ENCODE measurements at regions not wholly inside any gene's neighbourhood (a gene's known extent, or its start where the extent isn't known, plus 50 kb on each side); places are given as distances from the start of the nearest gene placed in this dataset.

DNA sequence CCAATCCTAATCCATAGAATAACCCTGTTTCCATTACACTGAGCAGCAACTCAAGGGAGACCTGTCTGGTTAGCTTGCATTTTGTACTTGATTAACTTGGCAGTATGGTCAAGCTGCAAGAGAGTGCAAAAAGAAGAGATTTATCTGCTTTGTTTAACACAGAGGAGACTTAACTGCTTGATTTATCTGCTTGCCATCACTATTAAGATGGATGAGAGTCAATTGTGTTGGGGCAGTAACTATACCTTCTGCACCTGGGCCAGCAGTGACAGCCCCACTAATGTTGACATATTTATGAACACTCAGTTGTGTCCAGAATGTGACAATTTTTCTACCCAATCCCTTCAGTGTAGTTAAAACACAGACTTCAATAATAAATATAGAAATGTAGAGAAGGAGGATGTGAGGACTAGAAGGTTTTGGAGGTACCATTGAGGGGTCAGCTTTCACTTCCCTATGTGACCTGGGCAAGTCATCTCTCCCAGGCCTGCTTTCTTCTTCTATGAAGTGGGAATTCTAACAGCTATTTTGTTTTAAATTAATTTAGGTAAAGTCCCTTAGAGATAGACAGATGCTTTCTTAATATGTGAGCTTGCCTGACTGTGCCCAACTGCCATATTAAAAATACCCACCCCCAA lies 159.1 kb upstream of the KCNK2 start:
- no peak overlapping the region for H3K27ac Mint-ChIP-seq
- H3K4me3 Mint-ChIP-seq = no peak overlapping the region
- TF ChIP-seq, protein P1, sequence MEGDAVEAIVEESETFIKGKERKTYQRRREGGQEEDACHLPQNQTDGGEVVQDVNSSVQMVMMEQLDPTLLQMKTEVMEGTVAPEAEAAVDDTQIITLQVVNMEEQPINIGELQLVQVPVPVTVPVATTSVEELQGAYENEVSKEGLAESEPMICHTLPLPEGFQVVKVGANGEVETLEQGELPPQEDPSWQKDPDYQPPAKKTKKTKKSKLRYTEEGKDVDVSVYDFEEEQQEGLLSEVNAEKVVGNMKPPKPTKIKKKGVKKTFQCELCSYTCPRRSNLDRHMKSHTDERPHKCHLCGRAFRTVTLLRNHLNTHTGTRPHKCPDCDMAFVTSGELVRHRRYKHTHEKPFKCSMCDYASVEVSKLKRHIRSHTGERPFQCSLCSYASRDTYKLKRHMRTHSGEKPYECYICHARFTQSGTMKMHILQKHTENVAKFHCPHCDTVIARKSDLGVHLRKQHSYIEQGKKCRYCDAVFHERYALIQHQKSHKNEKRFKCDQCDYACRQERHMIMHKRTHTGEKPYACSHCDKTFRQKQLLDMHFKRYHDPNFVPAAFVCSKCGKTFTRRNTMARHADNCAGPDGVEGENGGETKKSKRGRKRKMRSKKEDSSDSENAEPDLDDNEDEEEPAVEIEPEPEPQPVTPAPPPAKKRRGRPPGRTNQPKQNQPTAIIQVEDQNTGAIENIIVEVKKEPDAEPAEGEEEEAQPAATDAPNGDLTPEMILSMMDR (conservative IDR thresholded peaks at IDR 0.05) = no peak
- Histone ChIP-seq H3K9ac (ENCODE audit: extremely low read depth, low read length, poor library complexity, severe bottlenecking) (no peak overlapping the region), H3K27ac (ENCODE audit: low read depth, low read length) (no peak overlapping the region), H3K4me1 (ENCODE audit: control insufficient read depth, insufficient read depth, low read length) (peaks cover 3% of the 10 kb centered on the region), H3K4me3 (ENCODE audit: low read length) (no peak overlapping the region), H3K9me3 (ENCODE audit: control insufficient read depth, low read length) (no peaks in the 10 kb centered on the region), H3K27me3 (ENCODE audit: control insufficient read depth, insufficient read depth, low read length, poor library complexity, severe bottlenecking) (no peaks in the 10 kb centered on the region), H3K36me3 (ENCODE audit: control insufficient read depth, insufficient read depth, low read length) (no peaks in the 10 kb centered on the region)
- peaks cover 46% of the 10 kb centered on the region for H3K4me1 Mint-ChIP-seq
- no peak for DNase-seq
- no peaks in the 10 kb centered on the region for H3K36me3 Mint-ChIP-seq (ENCODE audit: low read depth)
- no peaks in the 10 kb centered on the region for H3K9me3 Mint-ChIP-seq
- no peaks in the 10 kb centered on the region for H3K27me3 Mint-ChIP-seq (ENCODE audit: insufficient read depth)

DNA sequence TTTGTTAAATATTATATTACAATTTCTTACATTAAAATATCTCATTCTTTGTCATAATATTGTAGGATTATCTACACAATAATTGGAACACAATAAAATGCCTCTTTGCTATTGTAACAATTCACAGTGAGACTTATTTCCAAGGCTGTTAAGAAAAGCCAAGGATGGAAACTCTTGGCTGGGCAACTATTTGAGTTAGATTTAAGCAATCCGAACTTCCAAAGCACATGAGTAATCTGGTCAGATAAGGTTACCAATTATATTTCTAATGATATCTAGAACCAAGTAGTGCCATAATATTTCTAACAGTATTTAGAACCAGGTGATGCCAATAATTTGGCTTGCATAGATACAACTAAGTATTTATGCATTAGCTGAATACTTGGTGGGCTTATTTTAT lies 154.7 kb upstream of the KCNK2 start:
- no peak overlapping the region for H3K4me3 Mint-ChIP-seq
- TF ChIP-seq, protein P1 (conservative IDR thresholded peaks at IDR 0.05) = no peak
- peaks cover 4% of the 10 kb centered on the region for H3K9me3 Mint-ChIP-seq
- Histone ChIP-seq H3K4me3 (ENCODE audit: low read length) (no peak overlapping the region), H3K9me3 (ENCODE audit: control insufficient read depth, low read length) (no peaks in the 10 kb centered on the region), H3K4me1 (ENCODE audit: control insufficient read depth, insufficient read depth, low read length) (no peaks in the 10 kb centered on the region), H3K27ac (ENCODE audit: low read depth, low read length) (no peak overlapping the region), H3K36me3 (ENCODE audit: control insufficient read depth, insufficient read depth, low read length) (no peaks in the 10 kb centered on the region), H3K27me3 (ENCODE audit: control insufficient read depth, insufficient read depth, low read length, poor library complexity, severe bottlenecking) (no peaks in the 10 kb centered on the region), H3K9ac (ENCODE audit: extremely low read depth, low read length, poor library complexity, severe bottlenecking) (no peak overlapping the region)
- 63% methylated on average over 1 of the region's 1 CpG; no CpG with 5 or more reads in 1 of the 2 experiments for WGBS, 2 experiments (ENCODE audit: insufficient coverage in 1 of 2, insufficient read length in 1 of 2)
- H3K27me3 Mint-ChIP-seq (ENCODE audit: insufficient read depth) = no peaks in the 10 kb centered on the region
- no peak for DNase-seq
- H3K36me3 Mint-ChIP-seq (ENCODE audit: low read depth) = no peaks in the 10 kb centered on the region
- no peak overlapping the region for H3K27ac Mint-ChIP-seq
- H3K4me1 Mint-ChIP-seq = peaks cover 19% of the 10 kb centered on the region

DNA sequence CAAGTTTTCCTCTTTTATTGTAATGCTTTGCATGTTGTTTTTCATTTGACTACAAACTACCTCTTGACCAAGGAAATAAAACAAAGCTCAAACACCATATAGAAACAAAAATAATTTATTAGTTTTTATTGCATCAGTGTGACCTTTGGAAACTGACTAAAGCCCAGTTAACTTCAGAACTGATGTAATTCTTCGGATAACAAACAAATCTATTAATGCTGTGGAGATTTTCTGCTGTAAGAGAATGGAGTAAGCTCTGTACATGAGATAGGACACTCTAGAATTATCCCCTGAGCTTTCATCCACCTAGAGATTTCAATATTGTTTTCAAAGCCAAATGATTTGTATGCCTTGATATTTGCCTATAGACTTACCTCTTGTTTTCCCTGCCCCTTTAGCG lies 154.0 kb upstream of the KCNK2 start:
- Mint-ChIP-seq H3K4me3 (no peak overlapping the region), H3K27me3 (ENCODE audit: insufficient read depth) (no peaks in the 10 kb centered on the region), H3K4me1 (peaks cover 14% of the 10 kb centered on the region), H3K9me3 (peaks cover 4% of the 10 kb centered on the region), H3K27ac (no peak overlapping the region), H3K36me3 (ENCODE audit: low read depth) (no peaks in the 10 kb centered on the region)
- H3K9me3 ChIP-seq (ENCODE audit: control insufficient read depth, low read length) = no peaks in the 10 kb centered on the region
- H3K9ac ChIP-seq (ENCODE audit: extremely low read depth, low read length, poor library complexity, severe bottlenecking) = no peak overlapping the region
- H3K27ac ChIP-seq (ENCODE audit: low read depth, low read length) = no peak overlapping the region
- no peaks in the 10 kb centered on the region for H3K27me3 ChIP-seq (ENCODE audit: control insufficient read depth, insufficient read depth, low read length, poor library complexity, severe bottlenecking)
- no peaks in the 10 kb centered on the region for H3K4me1 ChIP-seq (ENCODE audit: control insufficient read depth, insufficient read depth, low read length)
- H3K4me3 ChIP-seq (ENCODE audit: low read length) = no peak overlapping the region
- WGBS, 2 experiments (ENCODE audit: insufficient coverage in 1 of 2, insufficient read length in 1 of 2) = 78% methylated on average over 2 of the region's 2 CpGs; no CpG with 5 or more reads in 1 of the 2 experiments
- TF ChIP-seq, protein P1 (conservative IDR thresholded peaks at IDR 0.05) = no peak
- DNase-seq = no peak
- H3K36me3 ChIP-seq (ENCODE audit: control insufficient read depth, insufficient read depth, low read length) = no peaks in the 10 kb centered on the region
